ENCODE measurements at regions not wholly inside any gene's neighbourhood (a gene's known extent, or its start where the extent isn't known, plus 50 kb on each side); places are given as distances from the start of the nearest gene placed in this dataset.

GRCh38 chr2:60377825-60378224 lies 175.6 kb downstream of the BCL11A start:
- no peak overlapping the region for H3K9ac ChIP-seq (ENCODE audit: low read length in 2 of 2)
- H3K27ac ChIP-seq (ENCODE audit: low read length), result no peak overlapping the region
- H3K9me3 ChIP-seq (ENCODE audit: control insufficient read depth in 2 of 2, low read length in 2 of 2), result no peaks in the 10 kb centered on the region
- H3K36me3 ChIP-seq (ENCODE audit: control insufficient read depth in 2 of 2, insufficient read depth in 2 of 2, low read length in 2 of 2), result no peaks in the 10 kb centered on the region
- H3K27me3 ChIP-seq (ENCODE audit: control insufficient read depth in 1 of 2, insufficient read depth in 2 of 2, low read length in 2 of 2), result no peaks in the 10 kb centered on the region
- H3K4me1 ChIP-seq (ENCODE audit: control insufficient read depth, insufficient read depth, low read length), result no peaks in the 10 kb centered on the region
- H3K4me3 ChIP-seq (ENCODE audit: low read length in 2 of 2), result no peak overlapping the region

- H3K4me1 ChIP-seq (ENCODE audit: control insufficient read depth, insufficient read depth, low read length), result no peaks in the 10 kb centered on the region
- no peak overlapping the region for H3K4me3 ChIP-seq (ENCODE audit: low read length in 2 of 2)
- no peaks in the 10 kb centered on the region for H3K36me3 ChIP-seq (ENCODE audit: control insufficient read depth in 2 of 2, insufficient read depth in 2 of 2, low read length in 2 of 2)
- no peaks in the 10 kb centered on the region for H3K27me3 ChIP-seq (ENCODE audit: control insufficient read depth in 1 of 2, insufficient read depth in 2 of 2, low read length in 2 of 2)
- H3K9ac ChIP-seq (ENCODE audit: low read length in 2 of 2), result no peak overlapping the region
- no peak overlapping the region for H3K27ac ChIP-seq (ENCODE audit: low read length)
- H3K9me3 ChIP-seq (ENCODE audit: control insufficient read depth in 2 of 2, low read length in 2 of 2), result no peaks in the 10 kb centered on the region
These were observed 177.2 kb downstream of the BCL11A start for GRCh38 chr2:60376252-60376651.

- Histone ChIP-seq H3K27ac (ENCODE audit: low read length) (no peak overlapping the region), H3K9me3 (ENCODE audit: control insufficient read depth in 2 of 2, low read length in 2 of 2) (no peaks in the 10 kb centered on the region), H3K4me1 (ENCODE audit: control insufficient read depth, insufficient read depth, low read length) (no peaks in the 10 kb centered on the region), H3K9ac (ENCODE audit: low read length in 2 of 2) (no peak overlapping the region), H3K4me3 (ENCODE audit: low read length in 2 of 2) (no peak overlapping the region), H3K36me3 (ENCODE audit: control insufficient read depth in 2 of 2, insufficient read depth in 2 of 2, low read length in 2 of 2) (no peaks in the 10 kb centered on the region), H3K27me3 (ENCODE audit: control insufficient read depth in 1 of 2, insufficient read depth in 2 of 2, low read length in 2 of 2) (no peaks in the 10 kb centered on the region)
These were observed 181.8 kb downstream of the BCL11A start for GRCh38 chr2:60371681-60372080.

GRCh38 chr2:60371219-60371618 lies 182.2 kb downstream of the BCL11A start:
- H3K4me1 ChIP-seq (ENCODE audit: control insufficient read depth, insufficient read depth, low read length), result no peaks in the 10 kb centered on the region

GRCh38 chr2:60370814-60371213 lies 182.6 kb downstream of the BCL11A start:
- H3K27ac ChIP-seq (ENCODE audit: low read length), result no peak overlapping the region
- H3K36me3 ChIP-seq (ENCODE audit: control insufficient read depth in 2 of 2, insufficient read depth in 2 of 2, low read length in 2 of 2), result no peaks in the 10 kb centered on the region
- H3K4me3 ChIP-seq (ENCODE audit: low read length in 2 of 2), result no peak overlapping the region

More at GRCh38 chr2:60371219-60371618, 182.2 kb downstream of the BCL11A start:
- Histone ChIP-seq H3K4me3 (ENCODE audit: low read length in 2 of 2) (no peak overlapping the region), H3K27ac (ENCODE audit: low read length) (no peak overlapping the region), H3K9ac (ENCODE audit: low read length in 2 of 2) (no peak overlapping the region), H3K27me3 (ENCODE audit: control insufficient read depth in 1 of 2, insufficient read depth in 2 of 2, low read length in 2 of 2) (no peaks in the 10 kb centered on the region), H3K9me3 (ENCODE audit: control insufficient read depth in 2 of 2, low read length in 2 of 2) (no peaks in the 10 kb centered on the region), H3K36me3 (ENCODE audit: control insufficient read depth in 2 of 2, insufficient read depth in 2 of 2, low read length in 2 of 2) (no peaks in the 10 kb centered on the region)

GRCh38 chr2:60368456-60368855 lies 185.0 kb downstream of the BCL11A start:
- H3K4me1 ChIP-seq (ENCODE audit: control insufficient read depth, insufficient read depth, low read length), result no peaks in the 10 kb centered on the region
- H3K9ac ChIP-seq (ENCODE audit: low read length in 2 of 2), result no peak overlapping the region
- H3K9me3 ChIP-seq (ENCODE audit: control insufficient read depth in 2 of 2, low read length in 2 of 2), result no peaks in the 10 kb centered on the region
- H3K27me3 ChIP-seq (ENCODE audit: control insufficient read depth in 1 of 2, insufficient read depth in 2 of 2, low read length in 2 of 2), result no peaks in the 10 kb centered on the region
- no peak overlapping the region for H3K27ac ChIP-seq (ENCODE audit: low read length)
- no peak overlapping the region for H3K4me3 ChIP-seq (ENCODE audit: low read length in 2 of 2)
- H3K36me3 ChIP-seq (ENCODE audit: control insufficient read depth in 2 of 2, insufficient read depth in 2 of 2, low read length in 2 of 2), result no peaks in the 10 kb centered on the region

More at GRCh38 chr2:60370814-60371213, 182.6 kb downstream of the BCL11A start:
- H3K9ac ChIP-seq (ENCODE audit: low read length in 2 of 2), result no peak overlapping the region
- H3K4me1 ChIP-seq (ENCODE audit: control insufficient read depth, insufficient read depth, low read length), result no peaks in the 10 kb centered on the region
- no peaks in the 10 kb centered on the region for H3K9me3 ChIP-seq (ENCODE audit: control insufficient read depth in 2 of 2, low read length in 2 of 2)
- H3K27me3 ChIP-seq (ENCODE audit: control insufficient read depth in 1 of 2, insufficient read depth in 2 of 2, low read length in 2 of 2), result no peaks in the 10 kb centered on the region

GRCh38 chr2:60366135-60366712 lies 187.2 kb downstream of the BCL11A start:
- no peak overlapping the region for H3K4me3 ChIP-seq (ENCODE audit: low read length in 2 of 2)
- H3K9ac ChIP-seq (ENCODE audit: low read length in 2 of 2), result no peak overlapping the region
- H3K9me3 ChIP-seq (ENCODE audit: control insufficient read depth in 2 of 2, low read length in 2 of 2), result no peaks in the 10 kb centered on the region
- no peaks in the 10 kb centered on the region for H3K36me3 ChIP-seq (ENCODE audit: control insufficient read depth in 2 of 2, insufficient read depth in 2 of 2, low read length in 2 of 2)
- no peaks in the 10 kb centered on the region for H3K4me1 ChIP-seq (ENCODE audit: control insufficient read depth, insufficient read depth, low read length)
- H3K27me3 ChIP-seq (ENCODE audit: control insufficient read depth in 1 of 2, insufficient read depth in 2 of 2, low read length in 2 of 2), result no peaks in the 10 kb centered on the region
- H3K27ac ChIP-seq (ENCODE audit: low read length), result no peak overlapping the region

GRCh38 chr2:60365556-60365955 lies 187.9 kb downstream of the BCL11A start:
- Histone ChIP-seq H3K36me3 (ENCODE audit: control insufficient read depth in 2 of 2, insufficient read depth in 2 of 2, low read length in 2 of 2) (no peaks in the 10 kb centered on the region), H3K9me3 (ENCODE audit: control insufficient read depth in 2 of 2, low read length in 2 of 2) (no peaks in the 10 kb centered on the region), H3K27me3 (ENCODE audit: control insufficient read depth in 1 of 2, insufficient read depth in 2 of 2, low read length in 2 of 2) (no peaks in the 10 kb centered on the region), H3K4me1 (ENCODE audit: control insufficient read depth, insufficient read depth, low read length) (no peaks in the 10 kb centered on the region), H3K9ac (ENCODE audit: low read length in 2 of 2) (no peak overlapping the region), H3K4me3 (ENCODE audit: low read length in 2 of 2) (no peak overlapping the region), H3K27ac (ENCODE audit: low read length) (no peak overlapping the region)

- Histone ChIP-seq H3K36me3 (ENCODE audit: control insufficient read depth in 2 of 2, insufficient read depth in 2 of 2, low read length in 2 of 2) (no peaks in the 10 kb centered on the region), H3K27me3 (ENCODE audit: control insufficient read depth in 1 of 2, insufficient read depth in 2 of 2, low read length in 2 of 2) (no peaks in the 10 kb centered on the region), H3K9ac (ENCODE audit: low read length in 2 of 2) (no peak overlapping the region), H3K27ac (ENCODE audit: low read length) (no peak overlapping the region), H3K4me1 (ENCODE audit: control insufficient read depth, insufficient read depth, low read length) (no peaks in the 10 kb centered on the region), H3K9me3 (ENCODE audit: control insufficient read depth in 2 of 2, low read length in 2 of 2) (no peaks in the 10 kb centered on the region), H3K4me3 (ENCODE audit: low read length in 2 of 2) (no peak overlapping the region)
These were observed 189.0 kb downstream of the BCL11A start for GRCh38 chr2:60364491-60364890.

GRCh38 chr2:60361498-60361897 lies 192.0 kb downstream of the BCL11A start:
- Histone ChIP-seq H3K36me3 (ENCODE audit: control insufficient read depth in 2 of 2, insufficient read depth in 2 of 2, low read length in 2 of 2) (no peaks in the 10 kb centered on the region), H3K27me3 (ENCODE audit: control insufficient read depth in 1 of 2, insufficient read depth in 2 of 2, low read length in 2 of 2) (no peaks in the 10 kb centered on the region), H3K9me3 (ENCODE audit: control insufficient read depth in 2 of 2, low read length in 2 of 2) (no peaks in the 10 kb centered on the region), H3K4me3 (ENCODE audit: low read length in 2 of 2) (no peak overlapping the region), H3K4me1 (ENCODE audit: control insufficient read depth, insufficient read depth, low read length) (no peaks in the 10 kb centered on the region), H3K27ac (ENCODE audit: low read length) (no peak overlapping the region), H3K9ac (ENCODE audit: low read length in 2 of 2) (no peak overlapping the region)

- no peaks in the 10 kb centered on the region for H3K36me3 ChIP-seq (ENCODE audit: control insufficient read depth in 2 of 2, insufficient read depth in 2 of 2, low read length in 2 of 2)
- H3K9me3 ChIP-seq (ENCODE audit: control insufficient read depth in 2 of 2, low read length in 2 of 2), result no peaks in the 10 kb centered on the region
- no peaks in the 10 kb centered on the region for H3K27me3 ChIP-seq (ENCODE audit: control insufficient read depth in 1 of 2, insufficient read depth in 2 of 2, low read length in 2 of 2)
- H3K9ac ChIP-seq (ENCODE audit: low read length in 2 of 2), result no peak overlapping the region
- H3K27ac ChIP-seq (ENCODE audit: low read length), result no peak overlapping the region
- H3K4me3 ChIP-seq (ENCODE audit: low read length in 2 of 2), result no peak overlapping the region
- H3K4me1 ChIP-seq (ENCODE audit: control insufficient read depth, insufficient read depth, low read length), result no peaks in the 10 kb centered on the region
These were observed 193.9 kb downstream of the BCL11A start for GRCh38 chr2:60359569-60359968.
